HCT116 (cell line): ENCODE measurements at regions not wholly inside any gene's neighbourhood (a gene's known extent, or its start where the extent isn't known, plus 50 kb on each side); places are given as distances from the start of the nearest gene placed in this dataset.

Experiments used
- ATAC-seq: fragments of 200-7000 bp; cut with Tn5 transposase; 2 replicates; pipeline ENCODE4 v1.9.1; 2020; ENCODE audit warnings: mild to moderate bottlenecking, moderate library complexity
- BruUV-seq: library from RNA; stranded (reverse); fragments of 400-500 nt; replicated peaks from 2 replicates; lab custom pipeline; 2021; lab: Mats Ljungman, UMichigan
- CTCF ChIA-PET: fragments of 300-600 bp; sonication (Branson Sonifier 250); formaldehyde crosslinking; loops from one replicate; lab custom pipeline; 2021; ENCODE audit warnings: antibody characterized with exemption; lab: Charles Lee
- POLR2A ChIA-PET: fragments of 300-600, 350-600 bp; sonication (Branson Sonifier 250); formaldehyde crosslinking; loops from one replicate; lab custom pipeline; 2021; ENCODE audit warnings: antibody characterized with exemption; lab: Charles Lee
- RAD21 ChIA-PET, 2 experiments: fragments of 300-600 bp; sonication (Branson Sonifier 250); formaldehyde crosslinking; loops; one replicate each; lab custom pipeline; 2023; ENCODE audit warnings: low total read pairs in 2 of 2; ENCODE audit not compliant: uncharacterized antibody in 2 of 2, unreplicated experiment in 2 of 2, low non-redundant PET in 1 of 2; lab: Charles Lee
- DNase-seq: peaks from one replicate; pipeline ENCODE4 v3.0.0-alpha.2; 2010; ENCODE audit warnings: low read depth, low spot score
- H2AFZ ChIP-seq: fragments of 200-600 bp; shearing (Covaris generic), sonication (generic); 2 replicates; pipeline ENCODE4 v1.6.1; 2017; ENCODE audit warnings: low read depth, mixed run types, mixed read lengths, antibody characterized with exemption, low read length; ENCODE audit not compliant: poor library complexity, severe bottlenecking
- H3K27ac ChIP-seq: 2 replicates; pipeline ENCODE4 v1.5.1; 2012; ENCODE audit warnings: low read depth, low read length
- H3K27me3 ChIP-seq: fragments of 200-600 bp; sonication (generic); 2 replicates; pipeline ENCODE4 v1.6.1; 2016; ENCODE audit warnings: mixed run types, low read length, mixed read lengths; ENCODE audit not compliant: insufficient read depth
- H3K36me3 ChIP-seq, 2 experiments: fragments of 200-500 bp in 1 of 2; fragments of 200-600 bp in 1 of 2; sonication (Bioruptor generic) in 1 of 2; sonication (generic) in 1 of 2; 2 replicates each; pipeline versions ENCODE4 v1.5.1 to v1.6.1; 2014 to 2016; ENCODE audit warnings: low read length in 2 of 2, inconsistent platforms in 1 of 2, mixed read lengths in 1 of 2, mixed run types in 1 of 2; ENCODE audit not compliant: insufficient read depth in 2 of 2, control insufficient read depth in 1 of 2
- H3K4me1 ChIP-seq, 2 experiments: fragments of 200-600 bp in 1 of 2; sonication (generic) in 1 of 2; 2 replicates each; pipeline versions ENCODE4 v1.5.1 to v1.6.1; 2012 to 2017; ENCODE audit warnings: low read length in 2 of 2, inconsistent platforms in 1 of 2, mild to moderate bottlenecking in 1 of 2, mixed read lengths in 1 of 2, mixed run types in 1 of 2, moderate library complexity in 1 of 2; ENCODE audit not compliant: insufficient read depth in 2 of 2, control insufficient read depth in 1 of 2
- H3K4me2 ChIP-seq: fragments of 200-600 bp; sonication (generic); 2 replicates; pipeline ENCODE4 v1.6.1; 2017; ENCODE audit warnings: mixed run types, low read length, mixed read lengths
- H3K4me3 ChIP-seq, 2 experiments: fragments of 200-600 bp in 1 of 2; sonication (generic) in 1 of 2; replicated peaks in 1 of 2; 2 replicates each; pipeline ENCODE4 v1.5.1; 2011 to 2016; ENCODE audit warnings: low read length in 2 of 2, control low read depth in 1 of 2, low read depth in 1 of 2, mild to moderate bottlenecking in 1 of 2, mixed read lengths in 1 of 2, mixed run types in 1 of 2
- H3K79me2 ChIP-seq: fragments of 200-600 bp; sonication (generic); 2 replicates; pipeline ENCODE4 v1.6.1; 2017; ENCODE audit warnings: mild to moderate bottlenecking, mixed run types, low read length, moderate library complexity, mixed read lengths; ENCODE audit not compliant: insufficient read depth
- H3K9ac ChIP-seq: fragments of 200-600 bp; sonication (generic); 2 replicates; pipeline ENCODE4 v1.6.1; 2016; ENCODE audit warnings: low read length, mixed read lengths
- H3K9me2 ChIP-seq: fragments of 200-600 bp; sonication (generic), shearing (Covaris generic); 2 replicates; pipeline ENCODE4 v1.6.1; 2017; ENCODE audit warnings: mixed run types, mild to moderate bottlenecking, moderate library complexity; ENCODE audit not compliant: insufficient read depth
- H3K9me3 ChIP-seq, 2 experiments: fragments of 200-500 bp in 1 of 2; fragments of 200-600 bp in 1 of 2; sonication (Bioruptor generic) in 1 of 2; sonication (generic) in 1 of 2; 2 replicates each; pipeline ENCODE4 v1.6.1; 2014 to 2017; ENCODE audit warnings: low read length in 2 of 2, mixed read lengths in 2 of 2, inconsistent platforms in 1 of 2, low read depth in 1 of 2, mild to moderate bottlenecking in 1 of 2, mixed run types in 1 of 2, moderate library complexity in 1 of 2; ENCODE audit not compliant: control insufficient read depth in 1 of 2, insufficient read depth in 1 of 2
- H4K20me1 ChIP-seq: fragments of 200-600 bp; sonication (generic), shearing (Covaris generic); 2 replicates; pipeline ENCODE4 v1.6.1; 2017; ENCODE audit warnings: mixed run types, mild to moderate bottlenecking, moderate library complexity; ENCODE audit not compliant: insufficient read depth
- ELF1 ChIP-seq: IDR thresholded peaks from 2 replicates; pipeline ENCODE4 v1.6.1; 2012; ENCODE audit warnings: low read depth, borderline replicate concordance
- EZH2 ChIP-seq: fragments of 200-600 bp; sonication (generic); IDR thresholded peaks from 2 replicates; pipeline ENCODE4 v1.6.1; 2017; ENCODE audit warnings: antibody characterized with exemption, mixed run types
- FOSL1 ChIP-seq: IDR thresholded peaks from 2 replicates; pipeline ENCODE4 v1.6.1; 2012; ENCODE audit warnings: low read depth
- REST ChIP-seq: IDR thresholded peaks from 2 replicates; pipeline ENCODE4 v1.6.1; 2012; ENCODE audit warnings: low read depth
- SIN3A ChIP-seq: IDR thresholded peaks from 2 replicates; pipeline ENCODE4 v1.6.1; 2012; ENCODE audit warnings: low read depth
- SP1 ChIP-seq: IDR thresholded peaks from 2 replicates; pipeline ENCODE4 v1.6.1; 2012; ENCODE audit warnings: low read depth
- SRF ChIP-seq: IDR thresholded peaks from 2 replicates; pipeline ENCODE4 v1.6.1; 2012; ENCODE audit warnings: low read depth
- TCF7L2 ChIP-seq: IDR thresholded peaks from 2 replicates; pipeline ENCODE4 v1.7.0; 2011; ENCODE audit warnings: borderline replicate concordance, inconsistent platforms; ENCODE audit not compliant: insufficient read depth, insufficient read length; ENCODE audit errors: extremely low read depth
- YY1 ChIP-seq: IDR thresholded peaks from 2 replicates; pipeline ENCODE4 v1.6.1; 2011; ENCODE audit warnings: low read length, low read depth, moderate library complexity, mild to moderate bottlenecking; ENCODE audit not compliant: insufficient replicate concordance; ENCODE audit errors: extremely low read depth
- ZFX ChIP-seq: fragments of 450-650 bp; IDR thresholded peaks from 2 replicates; pipeline ENCODE4 v1.6.1; 2017
- ZNF274 ChIP-seq: fragments of 200-500 bp; sonication (Bioruptor generic); IDR thresholded peaks from 2 replicates; pipeline ENCODE4 v1.6.1; 2014; ENCODE audit warnings: mild to moderate bottlenecking, low read depth, low read length, inconsistent platforms
- intact Hi-C: fragments of 100-400 bp; cut with micrococcal nuclease; formaldehyde crosslinking; loops from 2 replicates; pipeline ENCODE4 v1.10.0; 2022

GRCh38 chr16:63592852-63593251, 1529.0 kb downstream of the CDH11 start:
- no peaks in the 10 kb centered on the region for H3K36me3 ChIP-seq
- CTCF ChIA-PET = no interaction called here
- H3K4me3 ChIP-seq = no peak overlapping the region
- no peaks in the 10 kb centered on the region for H3K4me1 ChIP-seq
- no TSS peak for BruUV-seq
- no peak for TF ChIP-seq ZFX
- TF ChIP-seq SIN3A = no peak
- TF ChIP-seq ELF1 = no peak
- no peak for TF ChIP-seq FOSL1
- no peak for TF ChIP-seq REST
- no peak for TF ChIP-seq SP1
- TF ChIP-seq TCF7L2 = no peak
- TF ChIP-seq YY1 = no peak
- no peak for TF ChIP-seq SRF
- no peak for TF ChIP-seq ZNF274
- TF ChIP-seq EZH2 = no peak
- TF ChIP-seq, all 23 proteins: peak for 0
- Histone ChIP-seq H3K9me2 (no peaks in the 10 kb centered on the region), H3K27me3 (no peaks in the 10 kb centered on the region), H2AFZ (no peak overlapping the region), H4K20me1 (no peaks in the 10 kb centered on the region), H3K9ac (no peak overlapping the region), H3K9me3 (peaks cover 9 to 18% of the 10 kb centered on the region in 2 experiments; a peak in 2 of 4 replicates), H3K27ac (no peak overlapping the region), H3K4me2 (no peak overlapping the region), H3K79me2 (no peaks in the 10 kb centered on the region)
- intact Hi-C loops = no loop called here
- POLR2A ChIA-PET = no interaction called here
- no peak for DNase-seq
- RAD21 ChIA-PET = no interaction called here
- no peak for ATAC-seq
